GM18508 (cell line): ENCODE measurements at regions not wholly inside any gene's neighbourhood (a gene's known extent, or its start where the extent isn't known, plus 50 kb on each side); places are given as distances from the start of the nearest gene placed in this dataset.

Experiments
- ATAC-seq: cut with Tn5 transposase; IDR thresholded peaks from one replicate; pipeline ENCODE4 v1.9.1; 2021; ENCODE audit warnings: moderate number of reproducible peaks; ENCODE audit not compliant: insufficient read depth, unreplicated experiment

GRCh38 chr2:66382091-66382490 lies 52.8 kb upstream of the MEIS1 start:
- no peak for ATAC-seq

- no peak for ATAC-seq
Measured at GRCh38 chr2:66379473-66379872, 55.5 kb upstream of the MEIS1 start.

DNA sequence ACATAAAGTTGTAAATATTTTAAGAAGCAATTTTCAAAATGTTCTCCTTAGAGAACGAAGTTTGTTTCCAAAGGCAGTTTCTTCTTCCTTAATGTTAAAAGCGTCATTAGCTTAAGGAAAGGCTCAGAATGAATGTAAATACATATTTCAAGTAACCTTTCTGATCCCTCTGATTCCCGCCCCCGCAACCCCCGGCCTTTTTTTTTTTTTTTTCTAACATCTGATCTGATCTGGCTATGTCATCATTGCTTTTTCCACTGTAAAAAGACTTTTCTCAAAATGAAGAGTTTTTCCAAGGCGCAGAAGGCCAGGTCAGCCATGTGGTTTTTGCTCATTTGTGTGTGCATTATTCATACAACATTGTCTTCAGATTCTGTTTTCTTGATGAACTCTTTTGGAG lies 57.1 kb upstream of the MEIS1 start:
- ATAC-seq: no peak

- ATAC-seq: no peak
Measured at GRCh38 chr2:66370824-66371223, 64.1 kb upstream of the MEIS1 start.

DNA sequence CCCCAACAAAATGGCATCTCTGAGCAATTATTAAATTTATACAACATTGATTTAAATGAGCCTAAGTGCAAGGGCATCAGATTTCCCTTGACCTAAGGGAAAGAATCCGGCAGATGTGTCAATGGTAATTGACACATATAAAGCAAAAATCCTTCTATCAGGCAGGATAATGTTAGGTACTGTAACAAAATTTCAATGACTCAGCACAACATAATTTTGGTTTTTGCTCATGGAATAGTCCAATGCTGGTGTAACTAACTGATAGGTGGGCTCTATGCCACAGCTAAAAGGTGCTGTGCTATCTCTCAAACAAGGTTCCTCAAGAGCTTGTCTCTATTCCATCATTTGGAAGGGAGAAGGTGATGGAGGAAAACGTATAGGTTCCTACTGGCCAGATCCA lies 68.3 kb upstream of the MEIS1 start:
- ATAC-seq: no peak

DNA sequence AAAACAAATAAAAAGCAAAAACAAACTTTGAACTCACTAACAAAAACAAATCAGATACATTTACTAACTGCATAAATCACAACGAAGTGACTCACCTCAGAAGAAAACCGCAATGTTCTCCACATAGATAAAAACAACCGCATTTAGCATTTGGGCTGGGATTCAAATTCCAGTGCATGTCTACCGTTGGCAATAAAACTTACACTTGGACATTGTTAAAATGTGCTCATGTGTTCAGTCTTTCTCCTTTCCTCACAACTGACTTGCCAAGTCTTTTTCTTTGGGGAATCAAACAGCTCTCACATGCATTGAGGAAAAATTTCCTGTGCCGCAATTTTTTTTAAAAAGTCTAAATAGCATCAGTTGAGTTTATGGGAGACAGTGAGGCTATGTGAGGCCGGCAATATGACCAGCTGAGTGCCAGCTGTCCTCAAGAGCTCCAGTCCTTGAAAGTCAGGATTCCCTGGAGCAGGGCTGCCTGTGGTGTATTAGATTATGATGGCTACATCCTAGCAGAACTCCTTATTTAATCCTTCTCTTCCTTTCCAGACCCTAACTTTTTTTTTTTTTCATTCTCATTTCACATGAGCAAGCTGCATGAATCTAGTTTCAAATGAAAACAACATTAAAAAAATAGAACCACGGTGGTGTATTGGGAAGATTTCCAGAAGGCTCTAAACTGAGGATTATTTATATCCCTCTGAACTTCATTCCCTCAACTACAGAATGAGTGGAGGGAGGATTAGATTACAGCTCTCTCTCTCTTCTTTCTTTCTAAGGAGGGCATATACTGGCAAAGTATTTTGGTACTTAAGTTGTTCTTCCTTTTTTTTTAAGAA lies 70.2 kb upstream of the MEIS1 start:
- no peak for ATAC-seq

DNA sequence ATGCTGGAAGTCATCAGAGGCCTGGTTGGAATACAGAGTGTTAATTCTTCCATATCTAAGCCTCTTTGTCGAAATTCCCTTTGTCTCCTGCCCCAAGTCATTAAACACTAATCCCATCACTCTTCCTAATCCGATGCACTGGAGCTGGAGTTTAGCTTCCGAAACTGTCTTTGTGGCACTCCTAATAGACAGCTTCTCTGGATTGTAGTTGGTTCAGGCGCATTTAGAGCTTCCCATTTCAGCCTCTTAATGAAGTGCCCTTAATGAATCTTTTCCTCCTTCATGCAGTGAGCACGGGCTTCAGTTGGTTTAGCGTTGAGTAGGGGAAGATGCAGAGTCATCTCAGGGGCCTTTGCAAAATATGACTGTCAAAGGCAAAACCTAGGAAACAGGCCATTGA lies 72.2 kb upstream of the MEIS1 start:
- ATAC-seq: no peak

GRCh38 chr2:66346231-66346664 lies 88.7 kb upstream of the MEIS1 start:
- ATAC-seq: no peak

- ATAC-seq: no peak
Measured at GRCh38 chr2:66344087-66344663, 90.8 kb upstream of the MEIS1 start.

DNA sequence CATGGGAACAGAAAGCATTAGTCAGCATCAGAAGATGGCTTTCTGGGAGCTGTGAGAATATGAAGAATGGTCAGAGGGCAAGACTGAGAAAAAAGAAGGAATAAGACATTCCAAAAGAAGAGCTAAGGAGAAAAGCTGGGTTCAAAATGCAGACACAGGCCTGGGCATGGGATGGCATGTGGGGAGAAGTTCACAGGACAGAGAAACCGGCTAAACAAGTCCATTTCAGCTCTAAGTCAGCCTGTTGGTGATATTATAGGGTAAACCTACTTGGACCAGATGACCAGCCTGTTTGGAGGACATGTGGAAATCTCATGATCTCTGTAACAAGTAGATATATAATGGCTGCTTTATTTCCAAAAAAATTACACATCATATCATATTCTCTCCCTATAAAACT lies 91.7 kb upstream of the MEIS1 start:
- ATAC-seq: no peak

- no peak for ATAC-seq
Measured at GRCh38 chr2:66340521-66340920, 94.4 kb upstream of the MEIS1 start.

DNA sequence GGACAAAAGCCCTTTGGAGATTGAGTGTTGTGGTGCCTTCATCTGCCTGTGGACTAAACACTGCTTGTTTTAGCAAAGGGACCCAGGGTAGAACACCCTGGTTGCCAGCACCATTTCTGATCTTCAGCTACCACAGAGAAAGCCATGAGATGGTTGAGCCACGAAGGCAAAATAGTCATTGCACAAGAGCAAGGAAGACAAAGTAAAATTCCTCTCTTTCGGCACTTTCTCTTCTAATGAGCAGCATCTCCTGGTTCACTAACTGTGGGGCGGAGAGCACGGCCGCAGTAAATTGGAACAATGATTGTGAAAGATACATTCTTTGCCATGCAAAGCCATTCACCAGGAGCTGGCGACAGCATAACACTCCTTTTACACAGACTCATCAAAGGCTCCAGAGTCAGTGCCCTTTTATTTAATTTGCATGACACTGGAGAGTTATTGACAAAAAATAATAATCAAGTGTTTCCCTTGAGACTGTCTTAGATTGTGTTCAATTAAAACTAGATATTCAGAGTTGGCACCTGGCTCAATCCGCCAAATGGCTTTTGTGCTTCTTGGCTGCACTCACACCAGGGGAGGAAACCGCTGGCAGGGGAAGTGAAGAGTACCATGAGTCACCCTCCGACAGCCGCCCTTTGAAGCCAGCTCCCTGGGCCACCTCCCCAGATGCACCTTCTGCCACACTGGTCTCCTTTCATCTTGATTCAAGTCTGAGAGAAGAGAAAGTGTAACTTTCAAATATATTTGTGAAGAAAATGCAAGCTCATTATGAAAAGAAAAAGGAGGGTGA lies 100.5 kb upstream of the MEIS1 start:
- ATAC-seq: no peak

GRCh38 chr2:66331176-66331575 lies 103.7 kb upstream of the MEIS1 start:
- ATAC-seq: no peak

DNA sequence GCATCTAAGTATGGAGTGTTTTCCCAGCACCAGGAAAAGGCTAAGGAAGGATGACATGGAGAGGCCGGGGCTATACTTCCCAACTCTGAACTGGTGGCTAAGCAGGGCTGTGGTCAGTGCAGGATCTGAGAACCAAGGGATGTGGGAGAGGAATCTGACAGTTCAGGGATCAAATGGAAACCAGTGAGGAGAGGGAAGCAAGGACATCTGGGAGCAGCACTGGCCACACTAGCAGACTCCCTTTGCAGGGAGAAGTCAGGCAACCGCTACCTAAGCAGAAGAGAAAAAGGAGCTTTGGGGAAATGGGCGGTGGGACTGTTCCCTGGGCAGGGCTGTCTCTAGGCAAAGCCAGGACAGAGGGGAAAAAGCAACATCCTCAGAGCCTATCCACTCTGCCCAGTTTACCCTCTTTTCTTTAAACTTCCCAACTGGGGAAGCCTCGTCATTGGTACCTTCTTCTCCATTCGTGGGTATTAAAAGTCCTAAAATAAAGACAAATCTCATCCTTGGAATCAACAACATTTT lies 105.8 kb upstream of the MEIS1 start:
- ATAC-seq: no peak

- ATAC-seq: no peak
Measured at GRCh38 chr2:66327066-66327740, 107.7 kb upstream of the MEIS1 start.

DNA sequence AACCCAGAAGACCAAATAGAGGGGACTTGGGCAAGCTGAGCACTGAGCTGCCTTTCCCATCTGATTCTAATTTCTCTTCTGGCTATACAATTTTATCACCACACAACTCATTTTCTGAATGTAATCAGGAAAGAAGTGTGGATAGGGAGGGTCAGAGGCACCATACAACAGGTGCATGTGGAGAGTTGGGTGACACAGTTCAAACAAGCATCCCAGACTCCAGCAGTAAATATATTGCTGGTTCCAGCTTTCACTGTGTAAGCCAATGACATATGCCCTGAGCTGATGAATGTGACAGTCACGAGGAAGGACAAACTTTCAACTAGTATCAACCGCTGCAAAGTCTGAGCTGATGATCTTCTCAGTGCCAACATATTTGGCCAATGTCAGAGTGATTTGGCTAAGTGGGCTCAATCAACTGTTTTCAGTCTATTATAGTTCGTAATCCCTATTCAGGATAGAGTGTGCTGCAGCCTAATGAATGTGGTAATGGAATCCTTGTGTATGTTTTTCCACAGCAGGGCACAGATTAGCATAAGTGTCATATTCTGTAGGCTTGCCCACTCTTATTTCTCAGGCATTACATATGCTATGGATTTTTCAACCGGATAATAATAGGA lies 109.9 kb upstream of the MEIS1 start:
- no peak for ATAC-seq

DNA sequence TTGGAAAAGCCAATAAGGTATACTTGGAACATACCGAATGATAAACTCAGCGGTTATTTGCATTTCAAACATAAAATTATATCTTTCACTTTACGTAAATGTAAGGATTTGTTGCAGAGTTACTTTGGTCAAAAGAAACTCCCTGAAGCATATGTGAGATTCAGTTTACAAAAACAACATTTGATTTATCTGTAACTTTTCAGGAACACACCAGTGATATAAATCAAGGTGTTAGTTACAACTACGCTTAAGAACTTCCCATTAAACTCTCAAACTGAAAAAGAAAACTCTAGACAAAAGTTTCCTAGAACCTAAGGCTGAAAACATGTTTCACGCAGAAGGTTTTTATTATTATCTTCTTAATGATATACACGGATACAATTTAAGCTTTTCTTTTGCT lies 110.6 kb upstream of the MEIS1 start:
- ATAC-seq: no peak

GRCh38 chr2:66323406-66323805 lies 111.5 kb upstream of the MEIS1 start:
- no peak for ATAC-seq

DNA sequence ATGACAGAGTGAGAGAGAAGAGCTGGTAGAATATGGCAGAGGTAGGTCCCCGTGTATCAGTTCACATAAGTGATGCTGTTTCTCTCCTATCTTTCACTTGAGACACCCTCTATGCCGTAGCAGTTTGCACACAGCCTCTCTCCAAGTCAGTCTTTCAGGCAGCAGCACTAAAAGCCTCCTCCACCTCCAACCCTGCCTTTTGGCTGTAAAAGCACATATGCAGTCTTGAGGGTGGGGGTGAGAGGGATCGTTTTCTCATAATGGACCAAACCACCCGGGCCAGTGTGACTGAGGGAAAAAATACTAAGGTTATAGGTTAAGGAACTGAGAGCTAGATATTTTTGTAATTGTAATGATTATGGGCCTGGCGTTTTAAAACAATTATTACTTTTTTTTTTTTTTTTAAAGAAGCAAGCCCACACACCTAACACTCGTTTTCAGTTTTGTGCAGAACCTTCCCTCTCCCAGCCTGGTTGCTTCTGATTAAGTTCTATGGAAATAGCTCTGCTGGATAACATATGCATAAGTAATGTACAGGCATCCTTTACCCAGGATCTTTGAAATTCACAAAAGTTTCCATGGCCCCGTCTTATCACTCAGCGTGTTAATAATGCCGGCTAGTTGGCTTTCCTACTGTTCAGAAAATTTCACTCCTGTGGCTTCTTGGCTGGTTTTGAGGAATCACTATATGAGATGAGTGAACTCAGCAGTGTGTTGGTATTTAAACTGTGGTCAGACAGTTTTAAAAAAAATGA lies 112.2 kb upstream of the MEIS1 start:
- no peak for ATAC-seq
